ENCODE measurements at regions not wholly inside any gene's neighbourhood (a gene's known extent, or its start where the extent isn't known, plus 50 kb on each side); places are given as distances from the start of the nearest gene placed in this dataset.

- Histone ChIP-seq H3K27me3 (ENCODE audit: control insufficient read depth, insufficient read depth, low read length, poor library complexity, severe bottlenecking) (no peaks in the 10 kb centered on the region), H3K9me3 (ENCODE audit: control insufficient read depth, low read length) (no peaks in the 10 kb centered on the region), H3K4me3 (ENCODE audit: low read length) (no peak overlapping the region), H3K9ac (ENCODE audit: extremely low read depth, low read length, poor library complexity, severe bottlenecking) (no peak overlapping the region), H3K36me3 (ENCODE audit: control insufficient read depth, insufficient read depth, low read length) (no peaks in the 10 kb centered on the region), H3K27ac (ENCODE audit: low read depth, low read length) (no peak overlapping the region), H3K4me1 (ENCODE audit: control insufficient read depth, insufficient read depth, low read length) (no peaks in the 10 kb centered on the region)
- Mint-ChIP-seq H3K27me3 (ENCODE audit: insufficient read depth) (peaks cover 5% of the 10 kb centered on the region), H3K9me3 (peaks cover 20% of the 10 kb centered on the region), H3K27ac (no peak overlapping the region), H3K36me3 (ENCODE audit: low read depth) (no peaks in the 10 kb centered on the region), H3K4me1 (peaks cover 12% of the 10 kb centered on the region), H3K4me3 (no peak overlapping the region)
- no peak for TF ChIP-seq CTCF (conservative IDR thresholded peaks at IDR 0.05)
- DNase-seq = no peak
- WGBS, 2 experiments (ENCODE audit: insufficient coverage in 1 of 2, insufficient read length in 1 of 2) = 94% methylated on average over 4 of the region's 4 CpGs; no CpG with 5 or more reads in 1 of the 2 experiments
These were observed 165.1 kb upstream of the ATP6AP2 start for GRCh38 chrX:40415675-40416074.

GRCh38 chrX:40414335-40414734 is 166.4 kb upstream of the ATP6AP2 start:
- H3K4me3 Mint-ChIP-seq = no peak overlapping the region
- peaks cover 5% of the 10 kb centered on the region for H3K27me3 Mint-ChIP-seq (ENCODE audit: insufficient read depth)
- no peaks in the 10 kb centered on the region for H3K36me3 Mint-ChIP-seq (ENCODE audit: low read depth)
- Histone ChIP-seq H3K9me3 (ENCODE audit: control insufficient read depth, low read length) (no peaks in the 10 kb centered on the region), H3K36me3 (ENCODE audit: control insufficient read depth, insufficient read depth, low read length) (no peaks in the 10 kb centered on the region), H3K4me1 (ENCODE audit: control insufficient read depth, insufficient read depth, low read length) (no peaks in the 10 kb centered on the region), H3K9ac (ENCODE audit: extremely low read depth, low read length, poor library complexity, severe bottlenecking) (no peak overlapping the region), H3K27ac (ENCODE audit: low read depth, low read length) (no peak overlapping the region), H3K27me3 (ENCODE audit: control insufficient read depth, insufficient read depth, low read length, poor library complexity, severe bottlenecking) (no peaks in the 10 kb centered on the region), H3K4me3 (ENCODE audit: low read length) (no peak overlapping the region)
- H3K9me3 Mint-ChIP-seq = peaks cover 31% of the 10 kb centered on the region
- peak; percentile 55 for DNase-seq
- no peak overlapping the region for H3K27ac Mint-ChIP-seq
- 60 to 79% methylated on average over 1 to 2 of the region's 3 CpGs for WGBS, 2 experiments (ENCODE audit: insufficient coverage in 1 of 2, insufficient read length in 1 of 2)
- peaks cover 12% of the 10 kb centered on the region for H3K4me1 Mint-ChIP-seq
- no peak for TF ChIP-seq CTCF (conservative IDR thresholded peaks at IDR 0.05)

- Histone ChIP-seq H3K4me3 (ENCODE audit: low read length) (no peak overlapping the region), H3K4me1 (ENCODE audit: control insufficient read depth, insufficient read depth, low read length) (no peaks in the 10 kb centered on the region), H3K27ac (ENCODE audit: low read depth, low read length) (no peak overlapping the region), H3K36me3 (ENCODE audit: control insufficient read depth, insufficient read depth, low read length) (no peaks in the 10 kb centered on the region), H3K9ac (ENCODE audit: extremely low read depth, low read length, poor library complexity, severe bottlenecking) (no peak overlapping the region), H3K9me3 (ENCODE audit: control insufficient read depth, low read length) (no peaks in the 10 kb centered on the region), H3K27me3 (ENCODE audit: control insufficient read depth, insufficient read depth, low read length, poor library complexity, severe bottlenecking) (no peaks in the 10 kb centered on the region)
- WGBS, 2 experiments (ENCODE audit: insufficient coverage in 1 of 2, insufficient read length in 1 of 2) = 79% methylated on average over 7 of the region's 8 CpGs; no CpG with 5 or more reads in 1 of the 2 experiments
- Mint-ChIP-seq H3K36me3 (ENCODE audit: low read depth) (no peaks in the 10 kb centered on the region), H3K9me3 (peaks cover 42% of the 10 kb centered on the region), H3K4me1 (peaks cover 12% of the 10 kb centered on the region), H3K27me3 (ENCODE audit: insufficient read depth) (peaks cover 5% of the 10 kb centered on the region), H3K27ac (no peak overlapping the region), H3K4me3 (no peak overlapping the region)
- TF ChIP-seq CTCF (conservative IDR thresholded peaks at IDR 0.05) = peak; percentile 69
- peak; percentile 64 for DNase-seq
These were observed 169.2 kb upstream of the ATP6AP2 start for GRCh38 chrX:40411340-40412111.

Measured in endodermal cell (in vitro differentiated cells).